Dedifferentiated amniotic fluid mesenchymal stem cell (primary cell): ENCODE measurements at regions not wholly inside any gene's neighbourhood (a gene's known extent, or its start where the extent isn't known, plus 50 kb on each side); places are given as distances from the start of the nearest gene placed in this dataset.
"Not testable (repeated sequence)": the region's sequence is repeated elsewhere in the genome, so short reads cannot be mapped to it uniquely, and the experiment has no call there.

Experiments
- DNase-seq: peaks from one replicate; pipeline ENCODE4 v3.0.0-alpha.2; 2016; ENCODE audit errors: extremely low spot score

DNA sequence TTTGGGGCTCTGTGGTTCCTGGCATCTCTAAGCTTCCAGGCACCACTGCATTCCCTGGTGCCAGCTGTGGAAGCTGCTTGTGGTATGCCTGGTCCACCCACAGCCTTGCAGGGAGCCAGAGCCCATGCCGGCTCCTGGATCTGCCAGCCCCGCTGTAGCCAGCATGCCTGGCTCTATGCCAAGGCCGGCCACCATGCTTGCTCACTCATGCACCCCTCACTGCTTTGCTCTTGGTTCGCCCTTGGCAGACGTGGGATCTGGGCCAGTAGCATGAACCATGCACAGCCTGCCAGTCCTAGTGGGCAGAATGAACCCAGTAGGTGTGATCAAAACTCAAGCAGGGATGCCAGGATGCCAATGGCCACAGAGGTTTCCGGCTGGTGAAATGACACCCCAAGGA is 634.2 kb upstream of the TMEFF2 start:
- no peak for DNase-seq

- no peak for DNase-seq
These were observed 633.4 kb upstream of the TMEFF2 start for GRCh38 chr2:192828175-192828574.

- DNase-seq, result no peak
These were observed 633.0 kb upstream of the TMEFF2 start for GRCh38 chr2:192827735-192828134.

DNA sequence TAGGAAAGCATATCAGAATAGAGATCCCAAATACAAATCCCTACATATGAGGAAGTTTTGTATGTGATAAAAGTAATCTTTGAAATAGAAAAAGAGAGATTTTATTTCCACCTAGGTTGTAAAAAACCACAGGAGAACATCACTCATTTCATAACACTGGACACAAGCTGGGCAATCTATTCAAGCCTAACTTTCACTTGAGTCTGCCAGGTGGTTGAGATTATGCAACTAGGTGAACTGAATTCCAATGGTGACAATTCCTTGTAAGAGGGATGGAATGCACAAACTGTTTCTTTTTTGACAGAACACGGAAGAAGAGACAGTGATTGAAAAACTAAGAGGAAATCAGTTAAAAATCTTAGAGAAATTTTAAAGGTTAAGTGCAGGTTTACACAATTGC is 619.6 kb upstream of the TMEFF2 start:
- DNase-seq, result no peak

DNA sequence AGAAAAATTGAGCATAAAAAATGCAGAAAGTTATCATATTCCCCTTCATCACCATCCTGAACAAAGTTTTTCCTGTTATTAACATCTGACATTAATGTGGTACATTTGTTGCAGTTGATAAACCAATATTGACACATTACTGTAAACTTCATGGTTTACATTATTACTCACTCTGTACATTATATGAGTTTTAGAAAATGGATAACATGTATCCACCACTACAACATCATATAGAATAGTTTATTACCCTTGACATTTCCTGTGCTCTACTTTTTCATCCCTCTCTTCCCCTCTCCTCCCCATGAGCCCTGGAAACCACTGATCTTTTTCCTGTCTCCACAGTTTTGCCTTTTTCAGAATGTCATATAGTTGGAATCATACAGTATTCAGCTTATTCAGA is 618.6 kb upstream of the TMEFF2 start:
- no peak for DNase-seq

GRCh38 chr2:192809173-192809572 is 614.4 kb upstream of the TMEFF2 start:
- no peak for DNase-seq

- DNase-seq, result no peak
These were observed 588.9 kb upstream of the TMEFF2 start for GRCh38 chr2:192783643-192784042.

DNA sequence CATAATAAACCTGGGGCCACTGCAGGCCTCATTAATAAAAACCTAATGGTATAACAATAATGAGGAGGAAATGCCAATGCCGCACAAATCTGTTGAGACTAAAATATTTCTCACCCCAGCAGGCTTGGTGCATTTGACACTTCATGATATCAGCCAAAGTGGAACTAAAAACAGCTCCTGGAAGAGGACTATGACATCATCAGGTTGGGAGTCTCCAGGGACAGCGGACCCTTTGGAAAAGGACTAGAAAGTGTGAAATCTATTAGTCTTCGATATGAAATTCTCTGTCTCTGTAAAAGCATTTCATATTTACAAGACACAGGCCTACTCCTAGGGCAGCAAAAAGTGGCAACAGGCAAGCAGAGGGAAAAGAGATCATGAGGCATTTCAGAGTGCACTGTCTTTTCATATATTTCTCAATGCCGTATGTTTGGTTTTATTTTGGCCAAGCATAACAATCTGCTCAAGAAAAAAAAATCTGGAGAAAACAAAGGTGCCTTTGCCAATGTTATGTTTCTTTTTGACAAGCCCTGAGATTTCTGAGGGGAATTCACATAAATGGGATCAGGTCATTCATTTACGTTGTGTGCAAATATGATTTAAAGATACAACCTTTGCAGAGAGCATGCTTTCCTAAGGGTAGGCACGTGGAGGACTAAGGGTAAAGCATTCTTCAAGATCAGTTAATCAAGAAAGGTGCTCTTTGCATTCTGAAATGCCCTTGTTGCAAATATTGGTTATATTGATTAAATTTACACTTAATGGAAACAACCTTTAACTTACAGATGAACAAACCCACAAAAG is 580.9 kb upstream of the TMEFF2 start:
- no peak for DNase-seq

DNA sequence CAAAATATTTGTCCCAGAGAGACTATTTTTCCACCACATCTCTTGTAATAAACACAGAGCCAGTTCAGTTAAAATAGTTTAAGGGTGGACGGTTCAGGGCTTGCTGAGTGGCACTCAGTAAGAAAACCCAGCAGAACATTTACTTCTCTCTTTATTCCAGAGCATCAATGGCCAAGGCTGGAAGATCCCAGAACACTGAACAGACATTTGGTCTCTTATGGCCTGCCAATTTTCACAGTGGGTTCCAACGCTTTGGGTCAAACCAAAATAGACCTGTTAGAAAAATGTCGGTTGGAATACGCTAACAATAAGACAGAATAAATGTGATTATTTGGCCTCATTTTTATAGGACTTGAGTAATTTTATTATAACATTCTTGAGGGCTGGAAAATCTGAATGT is 580.3 kb upstream of the TMEFF2 start:
- no peak for DNase-seq

GRCh38 chr2:192773044-192773443 is 578.3 kb upstream of the TMEFF2 start:
- no peak for DNase-seq

GRCh38 chr2:192749611-192750200 is 555.0 kb upstream of the TMEFF2 start:
- peak; percentile 16 for DNase-seq

GRCh38 chr2:192741889-192742288 is 547.2 kb upstream of the TMEFF2 start:
- DNase-seq, result no peak

- DNase-seq, result no peak
These were observed 540.7 kb upstream of the TMEFF2 start for GRCh38 chr2:192735447-192735846.

DNA sequence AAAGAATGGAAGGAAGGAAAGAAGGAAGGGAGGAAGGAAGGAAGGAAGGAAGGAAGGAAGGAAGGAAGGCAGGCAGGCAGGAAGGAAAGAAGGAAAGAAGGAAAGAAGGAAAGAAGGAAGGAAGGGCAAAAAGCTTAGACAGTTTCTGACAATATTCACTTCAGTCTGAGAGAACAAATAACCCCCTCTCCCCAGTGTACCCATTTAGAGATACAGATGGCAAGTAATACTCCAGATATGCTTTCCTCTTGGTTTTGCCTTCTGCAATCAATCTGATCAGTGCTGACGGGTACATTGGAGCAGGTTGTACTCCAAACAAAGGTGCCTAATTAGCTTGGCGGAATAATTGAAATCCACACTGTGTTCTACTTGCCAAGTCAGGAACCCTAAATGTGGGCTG is 534.6 kb upstream of the TMEFF2 start:
- DNase-seq, result no peak

DNA sequence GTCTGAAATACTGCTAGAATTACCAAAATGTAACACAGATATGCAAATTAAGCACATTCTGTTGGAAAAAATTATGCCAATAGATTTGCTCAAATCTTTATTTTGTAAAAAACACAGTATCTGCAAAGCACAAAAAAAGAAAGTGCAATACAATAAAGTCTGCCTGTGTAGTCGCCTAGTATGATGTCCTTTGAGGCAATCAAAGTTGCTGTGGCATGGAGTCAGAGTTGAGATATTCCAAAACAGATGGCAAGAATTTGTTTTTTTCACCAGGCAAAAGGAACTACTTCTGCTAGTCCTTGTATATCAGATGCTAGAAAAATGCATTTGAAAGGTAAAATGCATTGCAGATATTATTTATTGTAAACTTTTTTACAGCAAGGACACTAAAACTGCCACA is 531.3 kb upstream of the TMEFF2 start:
- DNase-seq, result no peak

GRCh38 chr2:192719629-192720028 is 524.9 kb upstream of the TMEFF2 start:
- DNase-seq, result no peak

DNA sequence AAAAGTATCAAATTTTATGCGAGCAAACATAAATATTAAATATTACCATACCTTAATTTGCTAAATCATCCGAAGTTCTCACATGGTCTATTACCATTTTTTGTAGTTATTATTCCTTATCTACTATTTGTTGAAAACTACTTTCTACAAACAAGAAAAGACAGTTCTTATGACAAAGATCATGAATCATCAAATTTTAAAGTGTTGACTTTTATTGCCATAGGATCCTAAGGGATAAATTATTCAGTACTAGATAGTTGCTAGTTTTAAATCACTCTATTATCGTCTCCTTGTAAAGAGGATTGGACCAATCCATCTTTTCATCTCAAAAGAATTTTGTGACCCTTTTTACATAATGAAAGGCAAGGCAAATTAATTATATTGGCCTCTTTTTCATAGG is 523.6 kb upstream of the TMEFF2 start:
- DNase-seq, result no peak

DNA sequence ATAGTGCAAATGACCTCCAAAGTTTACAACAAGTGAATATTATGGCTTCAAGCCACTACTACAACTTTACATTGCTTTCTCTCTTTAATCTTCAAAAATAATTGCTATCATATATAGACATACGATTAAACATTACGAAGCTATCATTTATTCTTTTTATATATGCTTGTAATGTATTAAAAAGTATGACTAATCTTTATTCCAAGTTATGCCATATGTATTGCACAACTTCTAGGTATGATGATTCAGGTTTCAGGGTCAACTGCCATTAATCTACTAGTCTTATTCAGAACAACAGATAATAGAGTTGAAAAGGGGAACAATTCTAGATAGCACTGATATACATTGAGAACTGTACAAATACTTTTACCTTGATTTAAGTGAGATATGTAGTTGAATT is 506.2 kb upstream of the TMEFF2 start:
- no peak for DNase-seq

GRCh38 chr2:192697880-192698279 is 503.1 kb upstream of the TMEFF2 start:
- no peak for DNase-seq

DNA sequence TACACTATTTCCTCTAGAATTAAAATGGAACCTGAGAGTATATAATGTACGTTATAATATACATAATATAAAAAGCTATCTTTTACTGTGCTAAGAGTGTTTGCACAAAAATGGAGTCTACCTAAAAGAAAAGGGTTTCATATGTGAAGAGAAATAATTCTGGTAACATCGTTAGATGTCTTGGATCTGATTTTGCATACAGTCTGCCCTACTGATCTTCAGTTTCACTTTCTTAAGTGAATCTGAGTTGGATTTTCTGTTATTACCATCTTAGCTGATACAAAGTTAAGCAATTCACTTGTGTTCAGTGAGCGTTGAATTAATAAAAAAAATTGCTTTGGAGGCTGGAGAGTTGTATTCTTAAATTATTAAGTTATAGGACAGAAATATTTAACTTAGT is 502.1 kb upstream of the TMEFF2 start:
- DNase-seq, result no peak

GRCh38 chr2:192687015-192687414 is 492.3 kb upstream of the TMEFF2 start:
- no peak for DNase-seq

DNA sequence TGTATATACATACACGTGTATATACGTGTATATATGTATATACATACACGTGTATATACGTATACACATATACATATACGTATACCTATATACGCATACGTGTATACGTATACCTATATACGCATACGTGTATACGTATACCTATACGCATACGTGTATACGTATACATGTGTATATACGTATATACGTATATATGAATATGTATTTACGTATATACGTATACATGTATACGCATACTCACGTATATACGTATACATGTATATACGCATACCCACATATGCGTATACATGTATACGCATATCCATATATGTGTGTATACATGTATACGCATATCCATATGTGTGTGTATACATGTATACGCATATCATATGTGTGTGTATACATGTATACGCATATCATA is 487.8 kb upstream of the TMEFF2 start:
- not testable (repeated sequence) for DNase-seq

DNA sequence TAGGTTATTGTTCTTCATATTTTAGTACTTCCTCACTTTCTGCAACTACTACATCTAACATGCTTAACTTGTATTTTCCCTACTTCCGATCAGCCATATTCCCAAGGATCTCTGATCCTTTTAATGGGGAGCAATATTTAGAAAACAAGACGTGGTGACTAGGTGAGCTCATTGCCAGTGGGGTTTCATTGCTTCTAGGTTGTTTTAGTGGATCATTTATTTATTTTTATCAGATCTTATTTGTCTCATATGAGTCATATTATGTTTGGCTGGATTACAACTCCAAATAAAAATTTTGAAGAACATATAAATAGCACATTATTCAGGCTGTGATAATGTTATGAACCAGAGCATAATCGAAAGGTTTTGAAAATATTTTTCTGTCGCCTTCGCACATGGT is 480.9 kb upstream of the TMEFF2 start:
- DNase-seq, result no peak
